CD4-positive, alpha-beta T cell (primary cell): ENCODE measurements at regions not wholly inside any gene's neighbourhood (a gene's known extent, or its start where the extent isn't known, plus 50 kb on each side); places are given as distances from the start of the nearest gene placed in this dataset.

Source experiments
- ATAC-seq: fragments of 200-7000 bp; cut with Tn5 transposase; one replicate; pipeline ENCODE4 v1.10.0; 2022; ENCODE audit warnings: mild to moderate bottlenecking; ENCODE audit not compliant: poor library complexity
- CTCF ChIA-PET: fragments of 350-600 bp; sonication (Branson Sonifier 250); formaldehyde crosslinking; loops from one replicate; lab custom pipeline; 2021; ENCODE audit warnings: antibody characterized with exemption, inconsistent platforms; lab: Charles Lee
- POLR2A ChIA-PET: fragments of 350-600 bp; sonication (Branson Sonifier 250); formaldehyde crosslinking; loops from one replicate; lab custom pipeline; 2021; ENCODE audit warnings: antibody characterized with exemption, inconsistent platforms; lab: Charles Lee
- DNase-seq, 14 experiments: peaks; one replicate each; pipeline ENCODE4 v3.0.0-alpha.2; 2013 to 2020; ENCODE audit warnings: mixed read lengths in 2 of 14
- H3K27ac ChIP-seq, 2 donors: one replicate each; pipeline versions ENCODE4 v1.5.1 to v1.7.0; 2013; ENCODE audit warnings: low read length in 2 of 2, low read depth in 1 of 2, mild to moderate bottlenecking in 1 of 2
- H3K27me3 ChIP-seq, 2 experiments: 1 replicate in 1 of 2; 2 replicates in 1 of 2; pipeline versions ENCODE4 v1.6.1 to v1.7.0; 2013; ENCODE audit warnings: low read length in 2 of 2, control low read depth in 1 of 2, mild to moderate bottlenecking in 1 of 2, moderate library complexity in 1 of 2; ENCODE audit not compliant: insufficient read depth in 2 of 2, control insufficient read depth in 1 of 2
- H3K36me3 ChIP-seq: one replicate; pipeline ENCODE4 v1.6.1; 2013; ENCODE audit warnings: low read length, control low read depth; ENCODE audit not compliant: insufficient read depth
- H3K4me1 ChIP-seq: one replicate; pipeline ENCODE4 v1.6.1; 2013; ENCODE audit warnings: low read length, control low read depth; ENCODE audit not compliant: insufficient read depth
- H3K4me3 ChIP-seq: one replicate; pipeline ENCODE4 v1.5.1; 2013; ENCODE audit warnings: mild to moderate bottlenecking, low read length, moderate library complexity
- H3K9me3 ChIP-seq, 2 experiments: 1 replicate in 1 of 2; 2 replicates in 1 of 2; pipeline versions ENCODE4 v1.6.1 to v1.7.0; 2013; ENCODE audit warnings: low read length in 2 of 2, mild to moderate bottlenecking in 2 of 2, control low read depth in 1 of 2, moderate library complexity in 1 of 2; ENCODE audit not compliant: control insufficient read depth in 1 of 2, insufficient read depth in 1 of 2
- H3K27ac Mint-ChIP-seq: one replicate; pipeline ENCODE4 v1.8.0; 2020; ENCODE audit warnings: mixed read lengths
- H3K27me3 Mint-ChIP-seq: one replicate; pipeline ENCODE4 v1.8.0; 2021; ENCODE audit warnings: mixed read lengths
- H3K36me3 Mint-ChIP-seq: one replicate; pipeline ENCODE4 v1.8.0; 2021; ENCODE audit warnings: low read depth, mixed read lengths
- H3K4me1 Mint-ChIP-seq: one replicate; pipeline ENCODE4 v1.8.0; 2021; ENCODE audit warnings: low read depth, mixed read lengths
- H3K4me3 Mint-ChIP-seq: one replicate; pipeline ENCODE4 v1.8.0; 2020; ENCODE audit warnings: mild to moderate bottlenecking, mixed read lengths
- H3K9me3 Mint-ChIP-seq: one replicate; pipeline ENCODE4 v1.8.0; 2020; ENCODE audit warnings: mixed read lengths
- CTCF ChIP-seq: fragments of 200-600 bp; IDR thresholded peaks from one replicate; pipeline ENCODE4 v1.8.0; 2022; ENCODE audit warnings: antibody characterized with exemption, mild to moderate bottlenecking
- intact Hi-C, 2 experiments: fragments of 100-400 bp; cut with DNase I in 1 of 2; cut with micrococcal nuclease in 1 of 2; formaldehyde crosslinking; loops; one replicate each; pipeline versions ENCODE4 v1.15.1 to v1.9.0; 2023 to 2025; cut with DNase I, micrococcal nuclease

- Mint-ChIP-seq H3K27me3 (no peaks in the 10 kb centered on the region), H3K4me1 (no peaks in the 10 kb centered on the region), H3K9me3 (peaks cover 16% of the 10 kb centered on the region), H3K36me3 (no peaks in the 10 kb centered on the region), H3K27ac (no peak overlapping the region), H3K4me3 (no peak overlapping the region)
- TF ChIP-seq CTCF = no peak
- no peak overlapping the region for H3K27ac ChIP-seq
- CTCF ChIA-PET = no interaction called here
- DNase-seq (no peak), ATAC-seq (no peak)
- no peaks in the 10 kb centered on the region for H3K36me3 ChIP-seq
- no peaks in the 10 kb centered on the region for H3K27me3 ChIP-seq
- H3K9me3 ChIP-seq = peaks cover 0 to 13% of the 10 kb centered on the region in 2 experiments
- H3K4me1 ChIP-seq = no peaks in the 10 kb centered on the region
- POLR2A ChIA-PET = no interaction called here
- intact Hi-C loops = no loop called here
- no peak overlapping the region for H3K4me3 ChIP-seq
Measured at GRCh38 chr2:140164449-140164848, 1384.3 kb upstream of the NXPH2 start.

DNA sequence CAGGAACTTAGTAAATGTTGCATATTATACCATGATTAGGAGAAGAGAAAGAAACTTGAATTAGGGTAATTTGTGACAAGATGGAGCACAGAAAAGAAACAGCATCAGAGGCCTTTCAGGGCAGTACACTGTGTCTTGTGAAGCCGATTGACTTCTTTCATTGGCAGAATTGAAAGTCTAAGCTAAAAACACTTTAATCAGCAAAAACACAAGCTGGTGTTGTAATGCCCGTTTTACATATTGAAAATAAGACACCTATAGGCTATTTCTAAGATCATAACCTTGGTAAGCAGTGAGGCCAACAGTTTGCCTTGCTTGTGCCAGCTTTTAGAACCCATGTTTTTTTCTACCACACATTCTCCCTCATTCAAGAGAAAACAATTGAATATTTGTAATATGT is 1378.1 kb upstream of the NXPH2 start:
- Histone ChIP-seq H3K4me3 (no peak overlapping the region), H3K36me3 (no peaks in the 10 kb centered on the region), H3K9me3 (peaks cover 0 to 6% of the 10 kb centered on the region in 2 experiments), H3K4me1 (no peaks in the 10 kb centered on the region), H3K27ac (no peak overlapping the region), H3K27me3 (no peaks in the 10 kb centered on the region)
- peaks cover 13% of the 10 kb centered on the region for H3K9me3 Mint-ChIP-seq
- TF ChIP-seq CTCF = no peak
- CTCF ChIA-PET = no interaction called here
- H3K27me3 Mint-ChIP-seq = no peaks in the 10 kb centered on the region
- no peak overlapping the region for H3K4me3 Mint-ChIP-seq
- no peaks in the 10 kb centered on the region for H3K4me1 Mint-ChIP-seq
- ATAC-seq (no peak), DNase-seq (no peak)
- intact Hi-C loops = no loop called here
- no peak overlapping the region for H3K27ac Mint-ChIP-seq
- POLR2A ChIA-PET = no interaction called here
- H3K36me3 Mint-ChIP-seq = no peaks in the 10 kb centered on the region

DNA sequence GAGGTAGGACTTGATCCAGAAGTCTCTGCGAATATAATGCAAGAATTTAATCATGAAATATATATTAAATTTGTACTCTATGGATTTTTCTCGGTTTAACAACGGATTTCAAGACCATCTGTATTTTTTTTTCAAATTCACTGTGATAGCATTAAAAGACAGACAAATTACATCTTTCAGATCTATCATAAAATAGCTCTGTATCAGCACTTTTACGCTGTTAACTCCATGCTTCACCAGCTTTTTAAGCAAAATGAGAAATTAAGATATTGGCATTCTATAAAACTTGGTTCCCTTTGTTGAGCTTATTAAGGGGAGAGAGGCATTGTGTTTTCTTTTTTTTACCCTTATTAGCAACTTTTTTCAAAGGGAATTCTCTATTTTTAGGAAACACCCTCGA is 1377.6 kb upstream of the NXPH2 start:
- Mint-ChIP-seq H3K4me3 (no peak overlapping the region), H3K27me3 (no peaks in the 10 kb centered on the region), H3K9me3 (peaks cover 15% of the 10 kb centered on the region), H3K4me1 (no peaks in the 10 kb centered on the region), H3K27ac (no peak overlapping the region), H3K36me3 (no peaks in the 10 kb centered on the region)
- intact Hi-C loops = no loop called here
- H3K36me3 ChIP-seq = no peaks in the 10 kb centered on the region
- no peak overlapping the region for H3K27ac ChIP-seq
- no peaks in the 10 kb centered on the region for H3K4me1 ChIP-seq
- DNase-seq (no peak), ATAC-seq (no peak)
- no peak overlapping the region for H3K4me3 ChIP-seq
- TF ChIP-seq CTCF = no peak
- peaks cover 0 to 6% of the 10 kb centered on the region in 2 experiments for H3K9me3 ChIP-seq
- no peaks in the 10 kb centered on the region for H3K27me3 ChIP-seq
- CTCF ChIA-PET = no interaction called here
- POLR2A ChIA-PET = no interaction called here
